GM12878 (cell line): ENCODE measurements at regions not wholly inside any gene's neighbourhood (a gene's known extent, or its start where the extent isn't known, plus 50 kb on each side); places are given as distances from the start of the nearest gene placed in this dataset.

ENCODE experiments used
- ATAC-seq: fragments of 200-7000 bp; cut with Tn5 transposase; 3 replicates; pipeline ENCODE4 v1.9.1; 2020; ENCODE audit warnings: mild to moderate bottlenecking, moderate library complexity
- BruUV-seq: library from RNA; stranded (reverse); fragments of 400-500 nt; replicated peaks from 2 replicates; lab custom pipeline; 2021; lab: Mats Ljungman, UMichigan
- CTCF ChIA-PET: fragments of 300-600 bp; sonication (Branson Sonifier 250); formaldehyde crosslinking; extraction: SDS; loops from one replicate; lab custom pipeline; 2021; ENCODE audit warnings: inconsistent platforms; lab: Yijun Ruan, JAX
- POLR2A ChIA-PET: fragments of 350-600 bp; formaldehyde crosslinking; extraction: SDS; loops from one replicate; lab custom pipeline; 2021; ENCODE audit warnings: inconsistent platforms; lab: Charles Lee
- RAD21 ChIA-PET: fragments of 300-600 bp; sonication (Branson Sonifier 250); formaldehyde crosslinking; loops from one replicate; lab custom pipeline; 2023; ENCODE audit warnings: antibody characterized with exemption; ENCODE audit not compliant: unreplicated experiment; lab: Charles Lee
- SMC1A ChIA-PET: fragments of 300-600 bp; sonication (Branson Sonifier 250); formaldehyde crosslinking; loops from one replicate; lab custom pipeline; 2023; ENCODE audit not compliant: unreplicated experiment, uncharacterized antibody; lab: Charles Lee
- DNase-seq: peaks from one replicate; pipeline ENCODE4 v3.0.0-alpha.2; 2011; ENCODE audit warnings: low read depth, low spot score
- FAIRE-seq: peaks from 3 replicates; lab custom pipeline; 2011; peaks lifted over from hg19 to GRCh38; lab: Jason Lieb, UNC
- H2AFZ ChIP-seq: 2 replicates; pipeline ENCODE4 v1.6.0; 2011; ENCODE audit warnings: low read depth, low read length, control low read depth; ENCODE audit not compliant: control insufficient read depth
- H3K27ac ChIP-seq: 2 replicates; pipeline ENCODE4 v1.5.1; 2011; ENCODE audit warnings: control low read depth; ENCODE audit not compliant: control insufficient read depth, insufficient read depth
- H3K27me3 ChIP-seq, 2 experiments: replicated peaks in 1 of 2; 2 replicates each; pipeline versions ENCODE4 v1.6.0 to v1.6.1; 2011; ENCODE audit warnings: low read length in 1 of 2; ENCODE audit not compliant: control insufficient read depth in 2 of 2, insufficient read depth in 2 of 2
- H3K36me3 ChIP-seq, 2 experiments: 2 replicates each; pipeline ENCODE4 v1.5.1; 2011; ENCODE audit warnings: low read length in 1 of 2; ENCODE audit not compliant: control insufficient read depth in 2 of 2, insufficient read depth in 2 of 2
- H3K4me1 ChIP-seq: 2 replicates; pipeline ENCODE4 v1.6.1; 2011; ENCODE audit warnings: mild to moderate bottlenecking, low read length, moderate library complexity, mixed read lengths; ENCODE audit not compliant: control insufficient read depth, insufficient read depth
- H3K4me2 ChIP-seq: 2 replicates; pipeline ENCODE4 v1.6.0; 2011; ENCODE audit warnings: control low read depth; ENCODE audit not compliant: control insufficient read depth, insufficient read depth
- H3K4me3 ChIP-seq: fragments of 200-600 bp; sonication (generic); 2 replicates; pipeline ENCODE4 v1.5.1; 2016
- H3K79me2 ChIP-seq: 2 replicates; pipeline ENCODE4 v1.6.0; 2011; ENCODE audit warnings: low read length; ENCODE audit not compliant: control insufficient read depth, insufficient read depth
- H3K9ac ChIP-seq: 2 replicates; pipeline ENCODE4 v1.8.0; 2011; ENCODE audit warnings: low read length, control low read depth, mixed read lengths; ENCODE audit not compliant: control insufficient read depth, insufficient read depth
- H3K9me3 ChIP-seq: replicated peaks from 3 replicates; pipeline ENCODE4 v1.5.1; 2011; ENCODE audit warnings: mild to moderate bottlenecking, low read length; ENCODE audit not compliant: control insufficient read depth, insufficient read depth
- H4K20me1 ChIP-seq: 2 replicates; pipeline ENCODE4 v1.6.0; 2011; ENCODE audit not compliant: control insufficient read depth, insufficient read depth
- ZNF622 ChIP-seq: fragments of 450-650 bp; IDR thresholded peaks from 2 replicates; pipeline ENCODE4 v1.6.1; 2017; ENCODE audit warnings: mild to moderate bottlenecking, inconsistent platforms
- ZNF687 ChIP-seq: fragments of 450-650 bp; IDR thresholded peaks from 2 replicates; pipeline ENCODE4 v1.6.1; 2017; ENCODE audit warnings: mild to moderate bottlenecking, moderate library complexity
- WGBS: methylation state at CpG from one replicate; pipeline ENCODE4 v1.1.6; 2016; ENCODE audit warnings: low lambda C conversion rate; ENCODE audit not compliant: insufficient replicate concordance, insufficient coverage; ENCODE audit errors: missing lambda C conversion rate; 5-methylcytosine and 5-hydroxymethylcytosine counted together
- in situ Hi-C: fragments of 300-500 bp; cut with MboI; formaldehyde crosslinking; loops from 9 replicates; pipeline ENCODE4 v1.14.3; 2018; ENCODE audit warnings: mixed read lengths
- intact Hi-C: fragments of 100-400 bp; cut with micrococcal nuclease; formaldehyde crosslinking; loops from one replicate; pipeline ENCODE4 v1.14.2; 2022; ENCODE audit not compliant: unreplicated experiment
- TF ChIP-seq, protein P1 (sequence below): IDR thresholded peaks from 2 replicates; pipeline ENCODE4 v1.6.1; 2012; ENCODE audit warnings: mild to moderate bottlenecking, low read depth, low read length

GRCh38 chr22:48169227-48169626, 1406.8 kb downstream of the TBC1D22A start (continued):
- TF ChIP-seq ZNF687, result no peak
- TF ChIP-seq, all 136 proteins: peak for 0

DNA sequence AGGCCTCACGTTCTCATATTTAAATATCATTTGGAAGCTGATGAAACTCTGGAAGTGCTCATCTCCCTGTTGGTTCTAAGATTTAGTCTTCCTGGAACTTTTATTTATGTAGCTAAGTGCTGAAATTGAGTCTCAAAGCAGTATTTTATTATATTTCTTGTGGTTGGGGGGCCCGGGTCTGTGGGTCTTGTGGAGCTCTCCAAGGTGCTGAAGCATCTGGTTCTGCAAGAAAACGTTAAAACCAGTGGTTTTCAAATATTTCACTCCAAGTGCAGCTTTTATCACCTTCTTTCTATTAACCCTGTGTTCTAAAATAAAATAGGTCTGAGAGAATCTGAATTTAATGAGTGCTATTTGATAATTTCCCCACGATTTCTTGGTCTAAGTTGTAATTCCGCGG, 1404.8 kb downstream of the TBC1D22A start:
- in situ Hi-C loops (no loop called here), intact Hi-C loops (no loop called here)
- Histone ChIP-seq H3K27ac (no peak overlapping the region), H4K20me1 (no peaks in the 10 kb centered on the region), H2AFZ (no peak overlapping the region), H3K9ac (no peak overlapping the region), H3K4me2 (no peak overlapping the region), H3K79me2 (no peaks in the 10 kb centered on the region), H3K4me1 (no peaks in the 10 kb centered on the region), H3K9me3 (no peaks in the 10 kb centered on the region), H3K4me3 (no peak overlapping the region), H3K27me3 (no peaks in the 10 kb centered on the region), H3K36me3 (no peaks in the 10 kb centered on the region)
- DNase-seq, result no peak
- no TSS peak for BruUV-seq
- POLR2A ChIA-PET, result no interaction called here
- WGBS, result 37% methylated on average over 6 of the region's 6 CpGs
- no peak for FAIRE-seq
- TF ChIP-seq, protein P1, sequence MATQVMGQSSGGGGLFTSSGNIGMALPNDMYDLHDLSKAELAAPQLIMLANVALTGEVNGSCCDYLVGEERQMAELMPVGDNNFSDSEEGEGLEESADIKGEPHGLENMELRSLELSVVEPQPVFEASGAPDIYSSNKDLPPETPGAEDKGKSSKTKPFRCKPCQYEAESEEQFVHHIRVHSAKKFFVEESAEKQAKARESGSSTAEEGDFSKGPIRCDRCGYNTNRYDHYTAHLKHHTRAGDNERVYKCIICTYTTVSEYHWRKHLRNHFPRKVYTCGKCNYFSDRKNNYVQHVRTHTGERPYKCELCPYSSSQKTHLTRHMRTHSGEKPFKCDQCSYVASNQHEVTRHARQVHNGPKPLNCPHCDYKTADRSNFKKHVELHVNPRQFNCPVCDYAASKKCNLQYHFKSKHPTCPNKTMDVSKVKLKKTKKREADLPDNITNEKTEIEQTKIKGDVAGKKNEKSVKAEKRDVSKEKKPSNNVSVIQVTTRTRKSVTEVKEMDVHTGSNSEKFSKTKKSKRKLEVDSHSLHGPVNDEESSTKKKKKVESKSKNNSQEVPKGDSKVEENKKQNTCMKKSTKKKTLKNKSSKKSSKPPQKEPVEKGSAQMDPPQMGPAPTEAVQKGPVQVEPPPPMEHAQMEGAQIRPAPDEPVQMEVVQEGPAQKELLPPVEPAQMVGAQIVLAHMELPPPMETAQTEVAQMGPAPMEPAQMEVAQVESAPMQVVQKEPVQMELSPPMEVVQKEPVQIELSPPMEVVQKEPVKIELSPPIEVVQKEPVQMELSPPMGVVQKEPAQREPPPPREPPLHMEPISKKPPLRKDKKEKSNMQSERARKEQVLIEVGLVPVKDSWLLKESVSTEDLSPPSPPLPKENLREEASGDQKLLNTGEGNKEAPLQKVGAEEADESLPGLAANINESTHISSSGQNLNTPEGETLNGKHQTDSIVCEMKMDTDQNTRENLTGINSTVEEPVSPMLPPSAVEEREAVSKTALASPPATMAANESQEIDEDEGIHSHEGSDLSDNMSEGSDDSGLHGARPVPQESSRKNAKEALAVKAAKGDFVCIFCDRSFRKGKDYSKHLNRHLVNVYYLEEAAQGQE, result peak; percentile 65; the same call in 1 of the 2 replicates
- TF ChIP-seq ZNF622, result no peak
- CTCF ChIA-PET, result no interaction called here
- SMC1A ChIA-PET, result no interaction called here
- no peak for ATAC-seq
- RAD21 ChIA-PET, result no interaction called here
